NOMO-1 (cell line): ENCODE measurements at regions not wholly inside any gene's neighbourhood (a gene's known extent, or its start where the extent isn't known, plus 50 kb on each side); places are given as distances from the start of the nearest gene placed in this dataset.
"Not testable (repeated sequence)": the region's sequence is repeated elsewhere in the genome, so short reads cannot be mapped to it uniquely, and the experiment has no call there.

Experiments
- DNase-seq, 2 experiments: peaks; one replicate each; lab custom pipeline; 2025; ENCODE audit not compliant: unreplicated experiment in 2 of 2; lab: John Stamatoyannopoulos, UW

- no peak for DNase-seq
Observed at GRCh38 chrX:18102006-18102405, 118.7 kb downstream of the BEND2 start.

DNA sequence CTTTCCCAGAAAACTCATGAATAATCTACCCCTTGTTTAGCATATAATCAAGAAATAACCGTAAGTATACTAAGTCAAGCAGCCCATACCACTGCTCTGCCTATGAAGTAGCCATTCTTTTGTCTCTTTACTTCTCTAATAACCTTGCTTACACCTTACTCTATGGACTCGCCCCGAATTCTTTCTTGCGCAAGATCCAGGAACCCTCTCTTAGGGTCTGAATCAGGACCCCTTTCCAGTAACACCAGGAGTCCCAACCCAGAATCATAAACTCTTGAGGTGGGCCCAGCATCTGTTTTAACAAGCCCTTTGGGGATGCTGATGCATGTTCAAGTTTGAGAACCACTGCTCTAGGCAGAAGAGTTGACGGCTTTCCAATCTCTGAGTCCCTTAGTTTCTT, 119.6 kb downstream of the BEND2 start:
- DNase-seq: no peak

- DNase-seq: no peak
Observed at GRCh38 chrX:18099745-18100144, 120.9 kb downstream of the BEND2 start.

DNA sequence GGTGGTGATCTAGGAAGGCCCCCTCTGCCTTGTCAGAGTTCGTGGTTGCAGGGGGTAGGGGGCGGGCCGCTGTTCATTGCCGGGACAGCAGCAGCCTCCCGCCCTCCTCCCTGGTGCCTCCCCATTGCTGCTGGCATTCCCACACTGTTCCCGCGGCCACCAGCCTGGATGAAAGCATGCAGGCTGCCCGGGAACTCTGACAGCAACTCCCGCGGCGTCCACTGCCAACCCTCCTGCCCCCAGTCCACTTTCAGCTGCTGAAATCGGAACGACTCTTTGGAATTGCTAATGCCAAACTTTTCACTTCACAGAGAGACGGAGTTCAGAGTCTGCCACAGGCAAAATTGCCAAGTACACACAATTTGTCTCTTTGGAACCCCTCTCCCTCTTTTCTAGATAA, 121.9 kb downstream of the BEND2 start:
- DNase-seq: no peak

DNA sequence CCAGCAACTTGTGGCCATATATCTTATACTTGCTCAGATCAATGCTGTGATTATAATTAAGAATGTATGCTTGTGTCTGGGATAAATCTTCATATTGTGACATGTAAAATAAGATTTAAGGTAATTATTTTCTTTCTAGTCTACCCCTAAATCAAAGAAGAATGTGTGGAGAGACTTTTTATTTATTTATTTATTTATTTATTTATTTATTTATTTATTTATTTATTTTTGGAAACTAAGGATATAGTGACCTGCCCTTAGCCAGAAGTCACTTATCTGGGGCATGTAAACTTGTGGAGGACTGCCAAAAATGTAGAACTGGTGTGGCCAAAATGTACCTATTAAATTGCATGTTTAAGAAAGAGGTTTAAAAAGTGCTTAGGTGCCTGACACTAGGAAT, 144.3 kb downstream of the BEND2 start:
- DNase-seq: no peak

DNA sequence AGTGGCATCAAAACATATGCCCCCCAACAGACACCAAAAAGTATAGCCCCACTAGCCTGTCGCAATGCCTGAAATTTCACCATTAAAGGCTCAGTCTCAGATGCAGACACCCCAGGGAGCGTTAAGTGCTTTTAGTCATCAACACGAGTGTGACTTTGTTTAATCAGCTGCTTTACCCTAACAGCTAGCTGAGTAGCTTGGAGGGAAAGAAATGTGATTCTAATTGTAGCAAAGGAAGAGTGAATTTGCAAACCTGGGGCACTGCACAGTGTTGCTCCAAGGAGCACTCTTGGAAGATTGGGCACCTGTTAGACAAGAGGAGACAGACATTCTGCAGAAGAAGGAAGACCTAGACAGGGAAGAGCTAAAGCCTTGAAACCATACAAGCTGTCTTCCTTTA, 145.1 kb downstream of the BEND2 start:
- DNase-seq: no peak

GRCh38 chrX:18068045-18068444, 152.6 kb downstream of the BEND2 start:
- DNase-seq: not testable (repeated sequence)

DNA sequence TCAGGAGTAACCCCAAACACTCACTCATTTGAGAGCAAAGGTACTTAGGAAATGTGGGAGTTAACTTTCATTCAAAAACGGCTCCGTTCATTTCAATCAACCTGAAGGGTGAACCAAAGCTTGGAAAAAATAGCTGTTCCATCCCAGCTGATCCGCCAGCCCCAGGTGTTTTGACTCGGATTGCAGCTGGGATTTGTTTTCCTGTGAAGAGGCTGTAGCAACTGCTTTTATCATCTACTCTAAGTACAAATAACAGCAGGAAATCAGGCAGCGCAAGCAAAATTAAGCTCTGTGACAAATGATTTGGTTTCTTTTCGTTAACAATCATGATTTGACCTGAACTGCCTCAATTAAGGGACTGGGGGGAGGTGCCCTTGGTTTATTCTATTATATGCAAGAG, 154.7 kb downstream of the BEND2 start:
- no peak for DNase-seq

DNA sequence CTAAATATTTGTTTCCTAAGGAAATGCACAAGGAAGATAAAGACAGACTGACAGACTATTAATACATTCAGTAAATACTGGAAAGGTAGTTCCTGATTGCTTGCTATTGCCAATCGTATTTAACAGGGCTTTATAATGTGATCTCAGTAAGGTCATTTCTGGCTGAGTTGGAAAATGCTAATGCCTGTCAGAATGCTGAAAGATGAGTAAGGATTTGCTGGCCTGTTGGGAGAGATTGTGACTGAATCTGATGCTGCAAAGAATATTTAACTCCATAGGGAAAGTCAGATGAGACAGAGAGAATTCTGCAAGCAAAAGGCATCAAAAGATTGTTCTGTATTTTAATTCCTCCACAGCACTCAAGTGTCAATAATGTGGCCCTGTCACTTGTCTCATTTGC, 169.0 kb downstream of the BEND2 start:
- no peak for DNase-seq

DNA sequence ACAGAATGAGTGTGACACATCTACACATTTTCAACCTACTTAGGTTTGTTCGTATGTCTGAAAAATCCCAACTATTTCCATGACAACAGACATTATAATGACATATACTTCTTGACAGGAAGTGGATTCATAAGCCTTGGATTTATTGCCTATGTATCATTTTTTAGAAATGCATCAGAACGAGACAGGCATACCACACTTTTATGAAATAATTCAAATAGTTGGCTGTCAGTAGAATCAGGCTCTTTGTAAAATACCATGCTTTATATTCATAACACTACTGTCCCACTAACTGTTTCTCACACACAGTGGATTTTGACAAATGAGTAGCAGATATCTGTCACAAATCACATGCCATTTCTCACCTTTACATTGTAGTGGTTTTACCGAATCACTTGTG, 173.2 kb downstream of the BEND2 start:
- no peak for DNase-seq

DNA sequence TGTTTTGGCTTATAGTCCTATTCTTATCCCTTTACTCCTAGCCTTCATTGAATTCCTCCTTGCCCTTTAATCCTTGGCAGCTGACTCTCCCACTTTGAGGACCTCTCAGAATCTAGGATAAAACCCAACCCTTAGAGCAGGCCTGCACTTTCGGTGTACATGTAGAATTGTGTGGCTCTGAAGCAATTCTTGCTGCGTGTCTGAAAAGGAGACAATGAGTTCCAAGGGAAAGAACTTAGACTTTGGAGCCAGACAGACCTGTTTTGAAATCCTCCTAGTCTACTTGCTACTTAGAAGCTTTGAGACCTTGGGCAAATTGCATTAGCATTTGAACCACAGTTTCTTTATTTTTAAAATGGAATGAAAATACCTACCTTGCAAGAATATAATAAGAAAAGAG, 175.2 kb downstream of the BEND2 start:
- DNase-seq: no peak

DNA sequence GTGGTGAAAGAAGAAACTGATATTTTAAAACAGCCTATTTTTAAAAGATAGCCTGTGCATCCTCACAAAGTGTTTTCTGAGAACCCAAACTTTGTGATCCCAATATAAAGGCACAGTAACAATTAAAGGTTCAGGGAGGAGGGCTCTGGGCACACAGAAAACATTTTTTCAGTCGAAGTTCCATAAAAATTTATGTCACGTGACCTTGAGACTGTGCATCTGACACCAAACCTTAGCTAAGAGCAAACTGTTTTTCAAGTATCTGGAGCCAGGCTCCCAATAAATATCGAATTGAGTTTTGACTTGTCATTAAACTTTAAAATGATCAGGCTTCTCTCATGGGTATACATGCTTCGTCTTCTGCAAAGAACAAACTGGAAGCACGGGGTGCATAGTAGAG, 177.9 kb downstream of the BEND2 start:
- no peak for DNase-seq

DNA sequence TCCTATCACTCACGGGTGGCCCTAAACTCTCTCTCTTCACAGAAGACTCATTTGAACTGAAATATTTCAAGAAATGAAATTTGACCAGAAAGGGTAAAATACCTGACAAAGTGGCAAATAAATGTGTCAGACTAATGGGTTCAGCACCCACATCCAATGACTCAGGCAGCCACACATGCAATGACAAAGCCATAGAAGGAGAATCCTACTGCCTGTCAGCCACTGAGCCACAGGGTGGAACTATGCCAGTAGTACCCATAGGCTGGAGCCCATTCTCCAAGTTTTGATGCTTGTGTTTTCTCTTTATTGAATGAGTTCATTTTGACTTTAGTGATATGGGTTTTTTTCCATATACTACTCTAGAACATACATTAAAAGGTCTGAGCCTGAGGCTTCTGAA, 179.0 kb downstream of the BEND2 start:
- no peak for DNase-seq

DNA sequence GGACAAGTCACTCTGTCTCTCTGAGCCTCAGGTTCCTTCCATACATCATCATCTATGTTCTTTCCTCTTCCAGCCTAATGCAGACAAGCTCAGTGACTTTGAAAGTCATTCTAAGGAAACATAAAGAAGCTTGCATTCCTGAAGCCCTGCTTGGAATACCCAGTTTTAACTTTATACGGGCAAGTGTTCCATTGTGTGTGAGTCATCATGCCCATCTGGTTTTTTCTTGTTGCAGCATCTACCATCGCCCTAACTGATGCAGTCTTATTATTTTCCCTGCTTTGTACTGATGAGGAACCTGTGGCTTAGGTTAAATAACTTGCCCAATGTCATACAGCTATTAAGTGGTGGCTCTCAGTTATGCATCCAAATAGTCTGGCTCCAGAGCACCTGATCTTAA, 177.9 kb upstream of the RAI2 start:
- DNase-seq: no peak

GRCh38 chrX:18036394-18036793, 175.3 kb upstream of the RAI2 start:
- no peak for DNase-seq

DNA sequence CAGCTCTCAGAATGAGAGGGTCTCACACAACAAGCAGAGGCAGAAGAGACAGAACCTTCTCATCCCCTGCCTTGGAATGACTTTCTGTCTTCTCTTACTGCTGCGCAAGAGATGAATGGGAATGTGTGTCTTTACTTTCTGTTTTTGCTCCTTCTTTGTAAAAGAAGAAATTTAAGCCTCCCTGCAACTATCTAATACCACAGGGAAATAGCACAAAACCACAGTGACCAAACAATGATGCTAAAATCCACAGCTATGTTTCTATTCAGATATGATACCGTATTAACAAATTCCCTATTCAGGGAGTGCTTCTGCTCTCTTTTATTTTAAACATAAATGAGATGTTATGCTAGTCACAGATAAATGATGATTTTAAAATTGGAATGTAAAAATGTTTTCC, 173.8 kb upstream of the RAI2 start:
- no peak for DNase-seq

GRCh38 chrX:18034504-18034903, 173.4 kb upstream of the RAI2 start:
- no peak for DNase-seq

DNA sequence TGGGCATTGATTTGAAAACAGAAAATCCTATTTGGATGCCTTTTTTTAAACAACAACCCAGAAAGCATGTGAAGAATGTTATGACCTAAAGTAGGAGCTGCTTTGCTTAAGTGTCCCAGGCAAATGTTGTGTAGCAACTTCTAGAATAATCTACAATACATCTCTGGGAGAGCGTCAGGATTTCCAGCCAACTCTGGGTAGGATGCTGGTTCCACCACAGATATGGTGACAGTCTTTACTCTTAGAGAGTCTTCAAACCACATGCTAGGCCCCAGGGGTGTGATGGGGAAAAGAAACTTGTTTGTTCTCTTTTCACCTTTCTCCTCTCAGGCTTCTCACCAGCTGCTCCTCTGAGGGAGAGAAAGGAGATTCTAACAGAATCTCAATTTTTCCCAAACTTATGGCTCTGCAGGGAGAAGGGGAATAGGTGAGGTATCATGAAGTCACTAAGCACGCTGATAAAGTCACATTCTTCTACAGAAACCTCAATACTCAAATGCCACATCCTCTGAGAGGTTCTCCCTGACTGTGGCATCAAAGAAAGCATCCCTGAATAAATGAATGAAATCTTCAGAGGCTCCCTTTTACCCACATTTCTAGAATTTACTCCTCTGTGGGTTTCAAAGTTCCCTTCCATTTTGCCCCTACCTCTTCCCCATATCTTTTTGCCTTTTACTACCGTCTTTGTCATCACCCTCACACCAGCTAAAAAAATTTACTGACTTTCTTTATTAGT, 171.6 kb upstream of the RAI2 start:
- DNase-seq: no peak

- no peak for DNase-seq
Observed at GRCh38 chrX:18031726-18032375, 170.8 kb upstream of the RAI2 start.

DNA sequence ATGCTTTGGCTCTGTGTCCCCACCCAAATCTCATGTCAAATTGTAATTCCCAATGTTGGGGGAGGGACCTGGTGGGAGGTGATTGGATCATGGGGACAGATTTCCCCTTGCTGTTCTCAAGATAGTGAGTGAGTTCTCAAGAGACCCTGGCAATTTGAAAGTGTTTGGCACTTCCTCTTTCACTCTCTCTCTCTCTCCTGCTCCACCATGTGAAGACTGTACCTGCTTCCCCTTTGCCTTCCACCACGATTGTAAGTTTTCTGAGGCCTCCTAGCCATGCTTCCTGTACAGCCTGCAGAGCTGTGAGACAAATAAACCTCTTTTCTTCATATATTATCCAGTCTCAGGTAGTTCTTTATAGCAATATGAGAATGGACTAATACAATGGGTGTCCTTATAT, 169.6 kb upstream of the RAI2 start:
- DNase-seq: peak in 1 of 2 experiments; percentile 8

GRCh38 chrX:18026166-18026565, 165.1 kb upstream of the RAI2 start:
- no peak for DNase-seq

- no peak for DNase-seq
Observed at GRCh38 chrX:18017411-18017810, 156.3 kb upstream of the RAI2 start.

- DNase-seq: no peak
Observed at GRCh38 chrX:18016941-18017340, 155.8 kb upstream of the RAI2 start.
